Left lung (tissue), 4 donors: ENCODE measurements at regions not wholly inside any gene's neighbourhood (a gene's known extent, or its start where the extent isn't known, plus 50 kb on each side); places are given as distances from the start of the nearest gene placed in this dataset.

ENCODE experiments used
- ATAC-seq: fragments of 200-7000 bp; cut with Tn5 transposase; one replicate; pipeline ENCODE4 v1.9.1; 2020; ENCODE audit warnings: moderate library complexity
- DNase-seq, 4 donors: peaks; one replicate each; pipeline ENCODE4 v3.0.0-alpha.2; 2013 to 2020
- H3K27ac ChIP-seq, 2 donors: fragments of 200-600 bp; sonication (generic) in 1 of 2; one replicate each; pipeline versions ENCODE4 v1.5.0 to v1.8.0; 2020 to 2021
- H3K27me3 ChIP-seq, 2 donors: fragments of 200-600 bp; sonication (generic) in 1 of 2; one replicate each; pipeline versions ENCODE4 v1.5.0 to v1.8.0; 2020 to 2021
- H3K36me3 ChIP-seq, 2 donors: fragments of 200-600 bp; sonication (generic) in 1 of 2; one replicate each; pipeline versions ENCODE4 v1.5.0 to v1.8.0; 2020 to 2021
- H3K4me1 ChIP-seq, 2 donors: fragments of 200-600 bp; one replicate each; pipeline ENCODE4 v1.8.0; 2021
- H3K4me3 ChIP-seq, 2 donors: fragments of 200-600 bp; sonication (generic) in 1 of 2; one replicate each; pipeline versions ENCODE4 v1.5.0 to v1.8.0; 2020 to 2021; ENCODE audit warnings: mild to moderate bottlenecking in 1 of 2
- H3K9me3 ChIP-seq, 2 donors: fragments of 200-600 bp; sonication (generic) in 1 of 2; one replicate each; pipeline versions ENCODE4 v1.5.0 to v1.8.0; 2020 to 2021
- CTCF ChIP-seq, 2 donors: fragments of 200-600 bp; sonication (generic) in 1 of 2; IDR thresholded peaks; one replicate each; pipeline versions ENCODE4 v1.5.0 to v1.8.0; 2021; ENCODE audit warnings: antibody characterized with exemption in 2 of 2
- intact Hi-C, 2 donors: fragments of 100-400 bp; cut with DNase I; formaldehyde crosslinking; loops; one replicate each; pipeline versions ENCODE4 v1.11.2 to v1.14.2; 2022
- donor health status: DM: no; HTN: yes; CAD: no.
- donor health status: DM: no; HTN: no; CAD: no.

GRCh38 chr4:77220828-77221613 is 64.0 kb downstream of the CCNG2 start:
- no peaks in the 10 kb centered on the region for H3K4me1 ChIP-seq
- ATAC-seq (peak; percentile 82), DNase-seq (peak in 2 of 4 donors; percentile 35 to 39)
- TF ChIP-seq CTCF (IDR thresholded peaks at IDR 0.05) = no peak
- no peaks in the 10 kb centered on the region for H3K9me3 ChIP-seq
- no peak overlapping the region for H3K27ac ChIP-seq
- no peaks in the 10 kb centered on the region for H3K36me3 ChIP-seq
- no peaks in the 10 kb centered on the region for H3K27me3 ChIP-seq
- H3K4me3 ChIP-seq = no peak overlapping the region
- intact Hi-C loops = no loop called here

- no peak for TF ChIP-seq CTCF (IDR thresholded peaks at IDR 0.05)
- ATAC-seq = no peak
- Histone ChIP-seq H3K9me3 (peaks cover 0 to 7% of the 10 kb centered on the region in 2 donors), H3K4me3 (no peak overlapping the region), H3K27me3 (no peaks in the 10 kb centered on the region), H3K27ac (no peak overlapping the region), H3K36me3 (no peaks in the 10 kb centered on the region), H3K4me1 (no peaks in the 10 kb centered on the region)
- DNase-seq = no peak
- intact Hi-C loops = no loop called here
These were observed 68.0 kb downstream of the CCNG2 start for GRCh38 chr4:77225022-77225421.

GRCh38 chr4:77226939-77227705 is 70.1 kb downstream of the CCNG2 start:
- peaks cover 0 to 7% of the 10 kb centered on the region in 2 donors for H3K9me3 ChIP-seq
- ATAC-seq = no peak
- intact Hi-C loops = no loop called here

GRCh38 chr4:77229433-77229832 is 72.4 kb downstream of the CCNG2 start:
- DNase-seq (no peak), ATAC-seq (no peak)
- Histone ChIP-seq H3K4me1 (no peaks in the 10 kb centered on the region), H3K4me3 (no peak overlapping the region), H3K36me3 (no peaks in the 10 kb centered on the region), H3K27me3 (no peaks in the 10 kb centered on the region), H3K9me3 (peaks cover 0 to 7% of the 10 kb centered on the region in 2 donors), H3K27ac (no peak overlapping the region)
- TF ChIP-seq CTCF (IDR thresholded peaks at IDR 0.05) = no peak
- intact Hi-C loops = no loop called here

More at GRCh38 chr4:77226939-77227705, 70.1 kb downstream of the CCNG2 start:
- Histone ChIP-seq H3K27ac (no peak overlapping the region), H3K36me3 (no peaks in the 10 kb centered on the region), H3K27me3 (no peaks in the 10 kb centered on the region), H3K4me3 (no peak overlapping the region), H3K4me1 (no peaks in the 10 kb centered on the region)
- no peak for TF ChIP-seq CTCF (IDR thresholded peaks at IDR 0.05)
- DNase-seq = no peak

- intact Hi-C loops = no loop called here
- H3K4me3 ChIP-seq = no peak overlapping the region
- no peak overlapping the region for H3K27ac ChIP-seq
- no peaks in the 10 kb centered on the region for H3K27me3 ChIP-seq
- ATAC-seq = peak; percentile 44
- no peaks in the 10 kb centered on the region for H3K36me3 ChIP-seq
- H3K9me3 ChIP-seq = peaks cover 0 to 1% of the 10 kb centered on the region in 2 donors
- no peak for DNase-seq
- no peak for TF ChIP-seq CTCF (IDR thresholded peaks at IDR 0.05)
- H3K4me1 ChIP-seq = no peaks in the 10 kb centered on the region
These were observed 75.6 kb downstream of the CCNG2 start for GRCh38 chr4:77232653-77233052.
